Mammary epithelial cell (primary cell): ENCODE measurements at regions not wholly inside any gene's neighbourhood (a gene's known extent, or its start where the extent isn't known, plus 50 kb on each side); places are given as distances from the start of the nearest gene placed in this dataset.

ENCODE experiments used
- CTCF ChIP-seq, 2 donors: IDR thresholded peaks in 1 of 2; conservative IDR thresholded peaks in 1 of 2; 2 replicates each; pipeline ENCODE4 v1.5.1; 2011 to 2012; ENCODE audit warnings: inconsistent platforms in 2 of 2, low read length in 2 of 2, mild to moderate bottlenecking in 2 of 2, control low read depth in 1 of 2, low read depth in 1 of 2; ENCODE audit not compliant: insufficient read depth in 1 of 2; ENCODE audit errors: extremely low read depth in 1 of 2
- EZH2 ChIP-seq: IDR thresholded peaks from 2 replicates; pipeline ENCODE4 v1.6.1; 2012; ENCODE audit warnings: low read length, inconsistent platforms, borderline replicate concordance

GRCh38 chr9:106085479-106085878, 391.1 kb downstream of the TMEM38B start:
- TF ChIP-seq CTCF (conservative IDR thresholded peaks at IDR 0.05 in 1 of 2, IDR thresholded peaks at IDR 0.05 in 1 of 2; ENCODE audit: extremely low read depth in 1 of 2, insufficient read depth in 1 of 2, low read depth in 1 of 2, low read length in 2 of 2): no peak
- no peak for TF ChIP-seq EZH2
